GM20000 (cell line): ENCODE measurements at regions not wholly inside any gene's neighbourhood (a gene's known extent, or its start where the extent isn't known, plus 50 kb on each side); places are given as distances from the start of the nearest gene placed in this dataset.

Experiments used
- DNase-seq: peaks from one replicate; pipeline ENCODE4 v3.0.0; 2012; ENCODE audit warnings: low spot score
- CTCF ChIP-seq: IDR thresholded peaks from 2 replicates; pipeline ENCODE4 v1.5.1; 2012; ENCODE audit warnings: mild to moderate bottlenecking, control low read depth; ENCODE audit errors: extremely low read depth, missing control alignments

- DNase-seq, result no peak
Observed at GRCh38 chr3:96017556-96017955, 796.8 kb upstream of the EPHA6 start.

GRCh38 chr3:96022676-96023075, 791.7 kb upstream of the EPHA6 start:
- DNase-seq, result no peak
- TF ChIP-seq CTCF, result no peak

More at GRCh38 chr3:96017556-96017955, 796.8 kb upstream of the EPHA6 start:
- no peak for TF ChIP-seq CTCF

GRCh38 chr3:96027718-96028117, 786.7 kb upstream of the EPHA6 start:
- no peak for DNase-seq

GRCh38 chr3:96039632-96040031, 774.8 kb upstream of the EPHA6 start:
- DNase-seq, result no peak
- TF ChIP-seq CTCF, result no peak

More at GRCh38 chr3:96027718-96028117, 786.7 kb upstream of the EPHA6 start:
- no peak for TF ChIP-seq CTCF

- no peak for TF ChIP-seq CTCF
- no peak for DNase-seq
Observed at GRCh38 chr3:96059301-96059700, 755.1 kb upstream of the EPHA6 start.

- DNase-seq, result no peak
- TF ChIP-seq CTCF, result no peak
Observed at GRCh38 chr3:96069065-96069464, 745.3 kb upstream of the EPHA6 start.

- DNase-seq, result no peak
- no peak for TF ChIP-seq CTCF
Observed at GRCh38 chr3:96070678-96071077, 743.7 kb upstream of the EPHA6 start.
